ENCODE measurements at regions not wholly inside any gene's neighbourhood (a gene's known extent, or its start where the extent isn't known, plus 50 kb on each side); places are given as distances from the start of the nearest gene placed in this dataset.

DNA sequence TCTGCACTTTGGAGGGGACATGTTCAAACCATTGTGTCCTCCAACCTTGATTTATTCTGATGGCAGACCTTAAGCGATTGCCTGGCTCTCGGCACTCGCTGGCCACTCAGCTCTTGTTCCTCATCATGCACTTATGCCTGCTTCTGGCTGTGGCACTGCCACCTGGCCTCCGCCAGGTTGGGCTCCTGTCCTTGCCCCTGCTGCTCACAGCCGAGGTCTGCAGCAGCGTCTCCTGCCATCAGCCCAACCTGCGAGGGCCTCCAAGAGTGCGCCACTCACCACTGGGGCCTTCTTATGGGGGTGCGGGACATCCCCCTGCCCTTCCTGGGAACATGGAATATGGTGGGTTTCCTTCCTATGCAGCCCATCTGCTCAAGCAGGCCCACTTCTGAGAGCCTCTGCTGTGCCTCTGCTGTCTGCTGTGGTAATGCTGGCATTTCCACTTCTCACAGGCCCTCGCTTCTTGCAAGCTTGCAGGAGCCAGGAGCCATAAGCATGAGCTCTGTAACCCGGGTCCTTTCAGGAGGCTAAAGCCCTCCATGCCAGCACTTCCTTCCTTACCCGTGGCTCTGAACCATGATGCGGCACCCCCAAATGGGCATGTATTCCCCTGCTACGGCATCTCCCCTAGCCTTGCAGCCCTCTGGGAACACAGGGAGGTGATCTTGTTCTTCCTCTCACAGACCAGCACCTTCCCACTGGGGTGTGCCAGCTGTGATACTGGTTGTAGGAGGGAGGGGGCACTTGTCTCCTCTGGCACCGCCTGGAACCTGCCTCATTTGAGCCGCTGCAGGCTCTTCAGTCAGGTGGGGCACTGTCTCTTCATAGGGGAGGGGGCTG, 58.6 kb upstream of the HS6ST1 start:
- TF ChIP-seq, protein P1, sequence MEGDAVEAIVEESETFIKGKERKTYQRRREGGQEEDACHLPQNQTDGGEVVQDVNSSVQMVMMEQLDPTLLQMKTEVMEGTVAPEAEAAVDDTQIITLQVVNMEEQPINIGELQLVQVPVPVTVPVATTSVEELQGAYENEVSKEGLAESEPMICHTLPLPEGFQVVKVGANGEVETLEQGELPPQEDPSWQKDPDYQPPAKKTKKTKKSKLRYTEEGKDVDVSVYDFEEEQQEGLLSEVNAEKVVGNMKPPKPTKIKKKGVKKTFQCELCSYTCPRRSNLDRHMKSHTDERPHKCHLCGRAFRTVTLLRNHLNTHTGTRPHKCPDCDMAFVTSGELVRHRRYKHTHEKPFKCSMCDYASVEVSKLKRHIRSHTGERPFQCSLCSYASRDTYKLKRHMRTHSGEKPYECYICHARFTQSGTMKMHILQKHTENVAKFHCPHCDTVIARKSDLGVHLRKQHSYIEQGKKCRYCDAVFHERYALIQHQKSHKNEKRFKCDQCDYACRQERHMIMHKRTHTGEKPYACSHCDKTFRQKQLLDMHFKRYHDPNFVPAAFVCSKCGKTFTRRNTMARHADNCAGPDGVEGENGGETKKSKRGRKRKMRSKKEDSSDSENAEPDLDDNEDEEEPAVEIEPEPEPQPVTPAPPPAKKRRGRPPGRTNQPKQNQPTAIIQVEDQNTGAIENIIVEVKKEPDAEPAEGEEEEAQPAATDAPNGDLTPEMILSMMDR (conservative IDR thresholded peaks at IDR 0.05) = no peak
- TF ChIP-seq EZH2 (IDR thresholded peaks at IDR 0.05; ENCODE audit: low read depth) = no peak
